NT2/D1 (cell line): ENCODE measurements at regions not wholly inside any gene's neighbourhood (a gene's known extent, or its start where the extent isn't known, plus 50 kb on each side); places are given as distances from the start of the nearest gene placed in this dataset.

Experiments used
- DNase-seq: peaks from one replicate; pipeline ENCODE4 v3.0.0-alpha.2; 2011; ENCODE audit warnings: low read depth, low spot score
- H3K27me3 ChIP-seq: 2 replicates; pipeline ENCODE4 v1.6.0; 2011; ENCODE audit warnings: mild to moderate bottlenecking; ENCODE audit not compliant: insufficient read length, insufficient read depth
- H3K36me3 ChIP-seq: 2 replicates; pipeline ENCODE4 v1.6.1; 2011; ENCODE audit warnings: mild to moderate bottlenecking, low read length, mixed read lengths; ENCODE audit not compliant: insufficient read depth, insufficient read length
- H3K4me1 ChIP-seq: 2 replicates; pipeline ENCODE4 v1.5.1; 2011; ENCODE audit not compliant: insufficient read depth, insufficient read length
- H3K4me3 ChIP-seq: 2 replicates; pipeline ENCODE4 v1.5.1; 2011; ENCODE audit warnings: low read depth; ENCODE audit not compliant: insufficient read length
- H3K9ac ChIP-seq: 2 replicates; pipeline ENCODE4 v1.6.0; 2011; ENCODE audit warnings: low read depth; ENCODE audit not compliant: insufficient read length
- H3K9me3 ChIP-seq: 2 replicates; pipeline ENCODE4 v1.5.1; 2011; ENCODE audit warnings: mild to moderate bottlenecking, low read length; ENCODE audit not compliant: insufficient read depth
- SUZ12 ChIP-seq: IDR thresholded peaks from 2 replicates; pipeline ENCODE4 v1.6.1; 2011; ENCODE audit not compliant: insufficient read length, insufficient read depth; ENCODE audit errors: extremely low read depth
- YY1 ChIP-seq: IDR thresholded peaks from 2 replicates; pipeline ENCODE4 v1.6.1; 2011; ENCODE audit not compliant: insufficient read length, insufficient read depth
- ZNF274 ChIP-seq: IDR thresholded peaks from 2 replicates; pipeline ENCODE4 v1.6.1; 2011; ENCODE audit warnings: mild to moderate bottlenecking, low read depth, low read length

DNA sequence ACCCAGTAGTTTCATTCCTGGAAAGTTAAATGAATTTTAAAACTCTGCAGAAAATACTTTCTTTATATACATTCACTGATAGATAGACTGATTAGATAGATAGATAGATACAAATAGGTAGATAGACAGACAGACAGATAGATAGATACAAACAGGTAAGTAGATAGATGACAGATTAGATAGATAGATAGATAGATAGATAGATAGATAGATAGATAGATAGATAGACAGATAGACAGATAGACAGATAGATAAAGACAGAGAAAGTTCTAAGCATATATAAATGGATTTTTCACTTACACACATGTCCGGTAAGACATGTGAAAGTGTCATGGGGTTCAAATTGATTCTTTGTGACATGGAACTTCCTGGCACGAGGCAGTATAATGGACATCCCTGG lies 349.7 kb downstream of the CDK5RAP2 start:
- no peak for DNase-seq
- Histone ChIP-seq H3K27me3 (peaks cover 2% of the 10 kb centered on the region), H3K4me1 (no peaks in the 10 kb centered on the region), H3K9me3 (peaks cover 5% of the 10 kb centered on the region; the same call in 1 of the 2 replicates), H3K36me3 (no peaks in the 10 kb centered on the region), H3K4me3 (no peak overlapping the region), H3K9ac (no peak overlapping the region)
- no peak for TF ChIP-seq SUZ12
- no peak for TF ChIP-seq ZNF274
- no peak for TF ChIP-seq YY1

DNA sequence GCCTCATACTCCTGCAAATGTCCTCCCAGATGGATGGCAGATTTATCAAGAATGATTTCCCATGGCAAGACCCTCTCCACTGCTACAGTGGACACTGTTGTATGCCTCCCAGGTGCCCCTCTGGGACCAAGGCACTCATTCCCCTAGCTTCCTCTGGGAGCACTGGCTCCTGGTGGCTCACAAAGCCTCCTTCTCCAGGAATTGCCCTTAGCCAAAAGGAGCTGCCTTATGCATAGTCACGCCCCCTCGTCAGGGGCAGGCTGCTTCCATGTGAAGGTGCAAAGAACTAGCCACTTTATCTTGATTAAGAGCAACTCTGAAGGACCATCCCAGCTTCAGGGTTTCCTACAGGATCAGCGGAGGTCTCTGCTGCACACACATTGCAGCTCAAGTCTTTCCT lies 358.1 kb downstream of the CDK5RAP2 start:
- H3K4me1 ChIP-seq, result no peaks in the 10 kb centered on the region
- H3K9ac ChIP-seq, result no peak overlapping the region
- peak; percentile 8 for DNase-seq
- no peaks in the 10 kb centered on the region for H3K27me3 ChIP-seq
- no peaks in the 10 kb centered on the region for H3K36me3 ChIP-seq
- peaks cover 1% of the 10 kb centered on the region; the same call in 1 of the 2 replicates for H3K9me3 ChIP-seq
- H3K4me3 ChIP-seq, result no peak overlapping the region
- TF ChIP-seq YY1, result no peak
- TF ChIP-seq SUZ12, result no peak
- TF ChIP-seq ZNF274, result no peak

DNA sequence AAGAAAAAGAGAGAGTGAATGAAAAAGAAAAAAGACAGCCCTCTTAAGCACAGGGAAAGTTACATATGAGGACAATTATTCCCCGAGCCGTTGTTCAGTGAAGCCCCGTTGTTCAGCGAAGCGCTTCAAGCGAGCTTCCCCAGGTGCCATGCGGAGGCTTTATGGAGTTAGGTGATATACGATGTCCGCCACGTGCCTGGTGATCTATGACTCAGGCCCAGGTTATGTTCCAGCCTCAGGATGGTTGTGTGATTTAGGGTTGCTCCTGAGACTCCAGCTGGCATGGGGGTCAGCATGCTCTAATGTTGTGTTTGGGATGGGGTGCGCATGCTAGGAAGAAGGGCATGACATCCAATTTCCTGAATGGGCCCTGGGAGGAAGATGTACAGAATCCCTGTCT lies 365.6 kb downstream of the CDK5RAP2 start:
- TF ChIP-seq ZNF274 (no peak), YY1 (no peak), SUZ12 (no peak)
- Histone ChIP-seq H3K9ac (no peak overlapping the region), H3K36me3 (no peaks in the 10 kb centered on the region), H3K27me3 (no peaks in the 10 kb centered on the region), H3K4me3 (no peak overlapping the region), H3K4me1 (no peaks in the 10 kb centered on the region), H3K9me3 (no peaks in the 10 kb centered on the region)
- DNase-seq, result no peak

DNA sequence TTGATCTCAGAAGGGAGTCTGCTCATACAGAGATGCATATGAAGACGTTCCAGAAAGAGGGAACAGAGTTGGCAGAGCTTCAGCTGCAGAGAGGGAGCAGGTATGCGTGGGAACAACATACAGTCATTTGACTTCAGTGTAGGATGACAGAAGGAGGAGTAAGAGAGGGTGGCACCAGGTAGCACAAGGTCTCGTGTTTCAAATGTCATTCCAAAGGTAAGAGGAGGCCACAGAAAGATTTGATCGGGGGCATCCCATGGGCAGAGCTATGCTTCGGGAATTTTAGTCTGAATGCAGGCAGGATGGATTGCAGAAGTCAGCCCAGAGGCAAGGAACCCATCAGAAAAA lies 367.1 kb downstream of the CDK5RAP2 start:
- no peaks in the 10 kb centered on the region for H3K36me3 ChIP-seq
- no peaks in the 10 kb centered on the region for H3K9me3 ChIP-seq
- no peak for DNase-seq
- H3K4me3 ChIP-seq, result no peak overlapping the region
- TF ChIP-seq ZNF274 (no peak), YY1 (no peak), SUZ12 (no peak)
- H3K9ac ChIP-seq, result no peak overlapping the region
- H3K4me1 ChIP-seq, result no peaks in the 10 kb centered on the region
- H3K27me3 ChIP-seq, result no peaks in the 10 kb centered on the region

DNA sequence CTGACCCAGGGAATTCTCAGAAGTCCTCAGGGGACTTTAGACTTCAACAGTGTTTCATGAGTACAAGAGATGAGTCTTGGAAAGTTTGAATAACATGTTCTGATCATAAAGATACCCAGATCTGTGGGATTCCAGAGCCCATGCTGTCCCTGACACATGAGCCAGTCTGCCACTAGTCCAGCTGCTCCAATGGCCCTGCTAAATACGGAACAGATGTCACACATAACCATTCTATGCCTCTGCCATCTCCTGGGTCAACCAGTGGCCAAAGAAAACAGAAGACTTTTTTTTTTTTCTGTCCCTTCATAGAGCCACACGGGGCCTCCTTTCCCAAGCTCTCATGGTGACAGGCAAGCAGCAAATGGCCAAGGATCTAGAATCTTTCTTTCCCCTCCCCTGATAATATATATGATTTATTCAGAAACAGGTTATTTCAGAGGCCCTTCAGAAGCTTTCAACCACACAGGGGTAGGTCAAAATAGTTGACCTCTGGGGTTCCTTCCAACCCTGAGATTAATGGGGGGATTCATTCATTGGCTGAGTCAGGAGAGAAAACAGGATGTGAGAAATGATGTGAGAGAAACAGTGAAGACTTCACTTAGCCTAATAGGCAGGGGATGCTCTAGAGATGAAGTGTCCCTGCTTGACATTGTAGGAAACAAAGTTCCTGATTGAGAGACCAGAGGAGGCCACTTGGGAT lies 367.7 kb downstream of the CDK5RAP2 start:
- Histone ChIP-seq H3K4me3 (no peak overlapping the region), H3K9ac (no peak overlapping the region), H3K4me1 (no peaks in the 10 kb centered on the region), H3K36me3 (no peaks in the 10 kb centered on the region), H3K27me3 (no peaks in the 10 kb centered on the region), H3K9me3 (no peaks in the 10 kb centered on the region)
- no peak for DNase-seq
- TF ChIP-seq YY1 (no peak), SUZ12 (no peak), ZNF274 (no peak)

DNA sequence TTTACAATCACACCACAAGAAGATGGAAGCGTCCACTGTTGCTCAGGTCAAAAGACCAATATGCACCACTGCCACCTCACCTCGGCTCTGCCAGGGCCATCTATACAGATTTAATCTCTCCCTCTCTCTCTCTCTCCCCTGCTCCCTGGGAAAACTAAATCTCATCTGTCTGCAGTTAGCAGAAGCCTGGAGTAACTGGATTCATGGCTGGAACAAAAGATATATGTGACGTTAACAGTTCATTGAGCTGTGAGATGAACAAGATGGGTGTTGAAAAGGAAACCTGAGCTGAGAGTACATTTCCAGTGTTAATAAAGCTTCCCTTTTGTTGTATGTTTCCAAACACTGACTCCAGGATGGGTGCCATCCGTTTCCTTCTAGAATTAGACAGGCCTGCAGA lies 369.7 kb downstream of the CDK5RAP2 start:
- Histone ChIP-seq H3K36me3 (no peaks in the 10 kb centered on the region), H3K9ac (no peak overlapping the region), H3K9me3 (no peaks in the 10 kb centered on the region), H3K27me3 (no peaks in the 10 kb centered on the region), H3K4me3 (no peak overlapping the region), H3K4me1 (no peaks in the 10 kb centered on the region)
- DNase-seq, result no peak
- TF ChIP-seq ZNF274, result no peak
- TF ChIP-seq YY1, result no peak
- no peak for TF ChIP-seq SUZ12

DNA sequence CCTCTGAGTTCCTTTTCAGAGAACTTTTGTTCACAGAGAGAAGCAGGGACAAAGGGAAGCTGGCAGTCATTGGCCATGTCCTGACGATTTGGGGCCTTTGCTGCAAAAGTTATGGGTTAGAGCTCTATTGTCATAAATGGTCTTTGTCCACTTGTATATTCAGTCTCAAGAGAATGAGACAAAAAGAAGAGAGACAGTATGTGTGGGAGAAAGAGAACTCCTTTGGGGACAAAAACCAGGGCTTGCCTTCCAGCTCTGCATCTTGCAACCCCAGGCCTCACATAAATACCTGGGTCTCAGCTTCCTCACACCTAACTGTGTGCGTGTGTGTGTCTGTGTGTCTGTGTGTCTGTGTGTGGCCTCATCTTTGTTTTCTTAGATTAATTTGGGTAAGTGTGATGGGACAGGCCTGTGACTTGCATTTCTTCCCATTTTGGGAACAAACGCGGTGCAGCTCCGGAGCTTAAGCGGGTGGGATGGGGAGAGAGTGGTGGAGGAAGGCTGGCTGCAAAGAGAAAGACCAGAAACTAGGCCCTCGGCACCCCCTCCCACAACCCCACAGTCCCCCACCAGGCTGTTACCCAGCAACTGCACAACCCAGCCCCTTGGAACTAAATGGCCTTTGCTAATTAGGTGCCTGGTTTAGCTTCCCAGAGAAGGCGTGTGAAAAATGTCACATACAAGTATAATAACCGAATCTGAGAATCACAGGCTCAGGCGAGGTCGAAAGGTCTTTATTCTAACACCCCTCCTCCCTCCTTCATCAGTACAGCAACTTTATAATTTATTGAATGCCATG lies 376.9 kb downstream of the CDK5RAP2 start:
- no peak for TF ChIP-seq YY1
- no peak for TF ChIP-seq ZNF274
- no peak for TF ChIP-seq SUZ12
- Histone ChIP-seq H3K9me3 (no peaks in the 10 kb centered on the region), H3K4me1 (no peaks in the 10 kb centered on the region), H3K27me3 (no peaks in the 10 kb centered on the region), H3K9ac (no peak overlapping the region), H3K4me3 (no peak overlapping the region), H3K36me3 (no peaks in the 10 kb centered on the region)
- no peak for DNase-seq
